ENCODE measurements at regions not wholly inside any gene's neighbourhood (a gene's known extent, or its start where the extent isn't known, plus 50 kb on each side); places are given as distances from the start of the nearest gene placed in this dataset.

- H3K4me3 ChIP-seq (ENCODE audit: low read depth, low read length), result no peak overlapping the region
- Mint-ChIP-seq H3K4me3 (no peak overlapping the region), H3K9me3 (peaks cover 0 to 12% (median 4%) of the 10 kb centered on the region in 7 donors), H3K27ac (no peak overlapping the region), H3K36me3 (no peaks in the 10 kb centered on the region), H3K4me1 (no peaks in the 10 kb centered on the region), H3K27me3 (no peaks in the 10 kb centered on the region)
- H3K36me3 ChIP-seq (ENCODE audit: control insufficient read depth, insufficient read depth, low read length), result no peaks in the 10 kb centered on the region
- H3K27ac ChIP-seq (ENCODE audit: insufficient read depth, low read length, poor library complexity, severe bottlenecking), result no peak overlapping the region
- no peaks in the 10 kb centered on the region for H3K27me3 ChIP-seq (ENCODE audit: control insufficient read depth, insufficient read depth, low read length)
- no peaks in the 10 kb centered on the region for H3K4me1 ChIP-seq (ENCODE audit: control insufficient read depth, insufficient read depth, low read length, poor library complexity, severe bottlenecking)
- H3K9me3 ChIP-seq (ENCODE audit: control insufficient read depth in 2 of 2, low read length in 2 of 2), result no peaks in the 10 kb centered on the region
- ATAC-seq (ENCODE audit: low read depth in 2 of 2) (no peak), DNase-seq (no peak)
These were observed 982.5 kb downstream of the TLE4 start for GRCh38 chr9:80554301-80554700.

- Mint-ChIP-seq H3K27me3 (no peaks in the 10 kb centered on the region), H3K9me3 (peaks cover 0 to 9% (median 4%) of the 10 kb centered on the region in 7 donors), H3K27ac (no peak overlapping the region), H3K4me1 (no peaks in the 10 kb centered on the region), H3K4me3 (no peak overlapping the region), H3K36me3 (no peaks in the 10 kb centered on the region)
- no peaks in the 10 kb centered on the region for H3K4me1 ChIP-seq (ENCODE audit: control insufficient read depth, insufficient read depth, low read length, poor library complexity, severe bottlenecking)
- no peaks in the 10 kb centered on the region for H3K9me3 ChIP-seq (ENCODE audit: control insufficient read depth in 2 of 2, low read length in 2 of 2)
- no peak overlapping the region for H3K27ac ChIP-seq (ENCODE audit: insufficient read depth, low read length, poor library complexity, severe bottlenecking)
- ATAC-seq (ENCODE audit: low read depth in 2 of 2) (no peak), DNase-seq (no peak)
- H3K27me3 ChIP-seq (ENCODE audit: control insufficient read depth, insufficient read depth, low read length), result no peaks in the 10 kb centered on the region
- H3K4me3 ChIP-seq (ENCODE audit: low read depth, low read length), result no peak overlapping the region
- H3K36me3 ChIP-seq (ENCODE audit: control insufficient read depth, insufficient read depth, low read length), result no peaks in the 10 kb centered on the region
These were observed 981.2 kb downstream of the TLE4 start for GRCh38 chr9:80552931-80553330.

- no peaks in the 10 kb centered on the region for H3K9me3 ChIP-seq (ENCODE audit: control insufficient read depth in 2 of 2, low read length in 2 of 2)
- H3K36me3 ChIP-seq (ENCODE audit: control insufficient read depth, insufficient read depth, low read length), result no peaks in the 10 kb centered on the region
- no peaks in the 10 kb centered on the region for H3K36me3 Mint-ChIP-seq
- no peak for DNase-seq
- no peaks in the 10 kb centered on the region for H3K27me3 Mint-ChIP-seq
- no peak overlapping the region for H3K4me3 ChIP-seq (ENCODE audit: low read depth, low read length)
- no peaks in the 10 kb centered on the region for H3K27me3 ChIP-seq (ENCODE audit: control insufficient read depth, insufficient read depth, low read length)
- no peaks in the 10 kb centered on the region for H3K4me1 ChIP-seq (ENCODE audit: control insufficient read depth, insufficient read depth, low read length, poor library complexity, severe bottlenecking)
- peaks cover 0 to 7% (median 2%) of the 10 kb centered on the region in 7 donors for H3K9me3 Mint-ChIP-seq
- H3K4me1 Mint-ChIP-seq, result no peaks in the 10 kb centered on the region
- H3K27ac ChIP-seq (ENCODE audit: insufficient read depth, low read length, poor library complexity, severe bottlenecking), result no peak overlapping the region
- no peak for ATAC-seq (ENCODE audit: low read depth in 2 of 2)
- H3K27ac Mint-ChIP-seq, result no peak overlapping the region
- no peak overlapping the region for H3K4me3 Mint-ChIP-seq
These were observed 978.4 kb downstream of the TLE4 start for GRCh38 chr9:80550181-80550580.

- Histone ChIP-seq H3K36me3 (ENCODE audit: control insufficient read depth, insufficient read depth, low read length) (no peaks in the 10 kb centered on the region), H3K27me3 (ENCODE audit: control insufficient read depth, insufficient read depth, low read length) (no peaks in the 10 kb centered on the region), H3K9me3 (ENCODE audit: control insufficient read depth in 2 of 2, low read length in 2 of 2) (no peaks in the 10 kb centered on the region), H3K27ac (ENCODE audit: insufficient read depth, low read length, poor library complexity, severe bottlenecking) (no peak overlapping the region), H3K4me3 (ENCODE audit: low read depth, low read length) (no peak overlapping the region), H3K4me1 (ENCODE audit: control insufficient read depth, insufficient read depth, low read length, poor library complexity, severe bottlenecking) (no peaks in the 10 kb centered on the region)
- no peak for DNase-seq
- no peaks in the 10 kb centered on the region for H3K27me3 Mint-ChIP-seq
- H3K36me3 Mint-ChIP-seq, result no peaks in the 10 kb centered on the region
- H3K4me3 Mint-ChIP-seq, result no peak overlapping the region
- H3K9me3 Mint-ChIP-seq, result peaks cover 0 to 7% (median 0%) of the 10 kb centered on the region in 7 donors
- ATAC-seq (ENCODE audit: low read depth in 2 of 2), result no peak
- H3K27ac Mint-ChIP-seq, result no peak overlapping the region
- H3K4me1 Mint-ChIP-seq, result no peaks in the 10 kb centered on the region
These were observed 975.8 kb downstream of the TLE4 start for GRCh38 chr9:80547613-80548012.

GRCh38 chr9:80540387-80540786 lies 968.6 kb downstream of the TLE4 start:
- no peak for DNase-seq
- H3K4me1 ChIP-seq (ENCODE audit: control insufficient read depth, insufficient read depth, low read length, poor library complexity, severe bottlenecking), result no peaks in the 10 kb centered on the region
- H3K27ac ChIP-seq (ENCODE audit: insufficient read depth, low read length, poor library complexity, severe bottlenecking), result no peak overlapping the region
- no peaks in the 10 kb centered on the region for H3K36me3 ChIP-seq (ENCODE audit: control insufficient read depth, insufficient read depth, low read length)
- H3K4me3 ChIP-seq (ENCODE audit: low read depth, low read length), result no peak overlapping the region
- Mint-ChIP-seq H3K36me3 (no peaks in the 10 kb centered on the region), H3K4me3 (no peak overlapping the region), H3K27me3 (no peaks in the 10 kb centered on the region), H3K4me1 (no peaks in the 10 kb centered on the region), H3K9me3 (peaks cover 0 to 6% (median 3%) of the 10 kb centered on the region in 7 donors), H3K27ac (no peak overlapping the region)
- H3K27me3 ChIP-seq (ENCODE audit: control insufficient read depth, insufficient read depth, low read length), result no peaks in the 10 kb centered on the region
- peaks cover 0 to 3% of the 10 kb centered on the region in 2 experiments for H3K9me3 ChIP-seq (ENCODE audit: control insufficient read depth in 2 of 2, low read length in 2 of 2)
- ATAC-seq (ENCODE audit: low read depth in 2 of 2), result no peak

GRCh38 chr9:80538976-80539375 lies 967.2 kb downstream of the TLE4 start:
- no peak overlapping the region for H3K4me3 Mint-ChIP-seq
- Histone ChIP-seq H3K9me3 (ENCODE audit: control insufficient read depth in 2 of 2, low read length in 2 of 2) (peaks cover 0 to 3% of the 10 kb centered on the region in 2 experiments), H3K4me3 (ENCODE audit: low read depth, low read length) (no peak overlapping the region), H3K36me3 (ENCODE audit: control insufficient read depth, insufficient read depth, low read length) (no peaks in the 10 kb centered on the region), H3K27ac (ENCODE audit: insufficient read depth, low read length, poor library complexity, severe bottlenecking) (no peak overlapping the region), H3K4me1 (ENCODE audit: control insufficient read depth, insufficient read depth, low read length, poor library complexity, severe bottlenecking) (no peaks in the 10 kb centered on the region), H3K27me3 (ENCODE audit: control insufficient read depth, insufficient read depth, low read length) (no peaks in the 10 kb centered on the region)
- H3K27me3 Mint-ChIP-seq, result no peaks in the 10 kb centered on the region
- H3K4me1 Mint-ChIP-seq, result no peaks in the 10 kb centered on the region
- no peak overlapping the region for H3K27ac Mint-ChIP-seq
- no peaks in the 10 kb centered on the region for H3K36me3 Mint-ChIP-seq
- ATAC-seq (ENCODE audit: low read depth in 2 of 2) (no peak), DNase-seq (no peak)
- H3K9me3 Mint-ChIP-seq, result peaks cover 0 to 14% (median 4%) of the 10 kb centered on the region in 7 donors

GRCh38 chr9:80522465-80522864 lies 950.7 kb downstream of the TLE4 start:
- no peak overlapping the region for H3K27ac Mint-ChIP-seq
- ATAC-seq (ENCODE audit: low read depth in 2 of 2) (no peak), DNase-seq (no peak)
- no peaks in the 10 kb centered on the region for H3K4me1 Mint-ChIP-seq
- no peaks in the 10 kb centered on the region for H3K36me3 Mint-ChIP-seq
- Histone ChIP-seq H3K27ac (ENCODE audit: insufficient read depth, low read length, poor library complexity, severe bottlenecking) (no peak overlapping the region), H3K9me3 (ENCODE audit: control insufficient read depth in 2 of 2, low read length in 2 of 2) (peaks cover 0 to 11% of the 10 kb centered on the region in 2 experiments), H3K4me3 (ENCODE audit: low read depth, low read length) (no peak overlapping the region), H3K36me3 (ENCODE audit: control insufficient read depth, insufficient read depth, low read length) (no peaks in the 10 kb centered on the region), H3K27me3 (ENCODE audit: control insufficient read depth, insufficient read depth, low read length) (no peaks in the 10 kb centered on the region), H3K4me1 (ENCODE audit: control insufficient read depth, insufficient read depth, low read length, poor library complexity, severe bottlenecking) (no peaks in the 10 kb centered on the region)
- H3K9me3 Mint-ChIP-seq, result peaks cover 7 to 31% (median 11%) of the 10 kb centered on the region in 7 donors
- no peaks in the 10 kb centered on the region for H3K27me3 Mint-ChIP-seq
- no peak overlapping the region for H3K4me3 Mint-ChIP-seq

- Histone ChIP-seq H3K27ac (ENCODE audit: insufficient read depth, low read length, poor library complexity, severe bottlenecking) (no peak overlapping the region), H3K4me1 (ENCODE audit: control insufficient read depth, insufficient read depth, low read length, poor library complexity, severe bottlenecking) (no peaks in the 10 kb centered on the region), H3K4me3 (ENCODE audit: low read depth, low read length) (no peak overlapping the region), H3K27me3 (ENCODE audit: control insufficient read depth, insufficient read depth, low read length) (no peaks in the 10 kb centered on the region), H3K9me3 (ENCODE audit: control insufficient read depth in 2 of 2, low read length in 2 of 2) (peaks cover 0 to 11% of the 10 kb centered on the region in 2 experiments), H3K36me3 (ENCODE audit: control insufficient read depth, insufficient read depth, low read length) (no peaks in the 10 kb centered on the region)
- DNase-seq, result no peak
- Mint-ChIP-seq H3K4me1 (no peaks in the 10 kb centered on the region), H3K36me3 (no peaks in the 10 kb centered on the region), H3K27ac (no peak overlapping the region), H3K9me3 (peaks cover 1 to 28% (median 10%) of the 10 kb centered on the region in 7 donors), H3K27me3 (no peaks in the 10 kb centered on the region), H3K4me3 (no peak overlapping the region)
- no peak for ATAC-seq (ENCODE audit: low read depth in 2 of 2)
These were observed 949.4 kb downstream of the TLE4 start for GRCh38 chr9:80521151-80521550.

Data from CD4-positive, CD25-positive, alpha-beta regulatory T cell (primary cell).